C4-2B (cell line): ENCODE measurements at regions not wholly inside any gene's neighbourhood (a gene's known extent, or its start where the extent isn't known, plus 50 kb on each side); places are given as distances from the start of the nearest gene placed in this dataset.

ENCODE experiments used
- ZFX ChIP-seq: fragments of 450-650 bp; IDR thresholded peaks from 2 replicates; pipeline ENCODE4 v1.6.1; 2017
- TF ChIP-seq, protein P1 (sequence below): fragments of 450-650 bp; conservative IDR thresholded peaks from 2 replicates; pipeline ENCODE4 v1.5.1; 2017; ENCODE audit warnings: mild to moderate bottlenecking

- TF ChIP-seq, protein P1, sequence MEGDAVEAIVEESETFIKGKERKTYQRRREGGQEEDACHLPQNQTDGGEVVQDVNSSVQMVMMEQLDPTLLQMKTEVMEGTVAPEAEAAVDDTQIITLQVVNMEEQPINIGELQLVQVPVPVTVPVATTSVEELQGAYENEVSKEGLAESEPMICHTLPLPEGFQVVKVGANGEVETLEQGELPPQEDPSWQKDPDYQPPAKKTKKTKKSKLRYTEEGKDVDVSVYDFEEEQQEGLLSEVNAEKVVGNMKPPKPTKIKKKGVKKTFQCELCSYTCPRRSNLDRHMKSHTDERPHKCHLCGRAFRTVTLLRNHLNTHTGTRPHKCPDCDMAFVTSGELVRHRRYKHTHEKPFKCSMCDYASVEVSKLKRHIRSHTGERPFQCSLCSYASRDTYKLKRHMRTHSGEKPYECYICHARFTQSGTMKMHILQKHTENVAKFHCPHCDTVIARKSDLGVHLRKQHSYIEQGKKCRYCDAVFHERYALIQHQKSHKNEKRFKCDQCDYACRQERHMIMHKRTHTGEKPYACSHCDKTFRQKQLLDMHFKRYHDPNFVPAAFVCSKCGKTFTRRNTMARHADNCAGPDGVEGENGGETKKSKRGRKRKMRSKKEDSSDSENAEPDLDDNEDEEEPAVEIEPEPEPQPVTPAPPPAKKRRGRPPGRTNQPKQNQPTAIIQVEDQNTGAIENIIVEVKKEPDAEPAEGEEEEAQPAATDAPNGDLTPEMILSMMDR: no peak
- no peak for TF ChIP-seq ZFX
Observed at GRCh38 chr2:129274038-129274415, 705.4 kb upstream of the RAB6C start.
